Inferior parietal cortex (tissue), 1 donor: ENCODE measurements at regions not wholly inside any gene's neighbourhood (a gene's known extent, or its start where the extent isn't known, plus 50 kb on each side); places are given as distances from the start of the nearest gene placed in this dataset.

Experiments
- DNase-seq: peaks from one replicate; pipeline ENCODE4 v3.0.0-alpha.2; 2016; ENCODE audit errors: extremely low spot score

DNA sequence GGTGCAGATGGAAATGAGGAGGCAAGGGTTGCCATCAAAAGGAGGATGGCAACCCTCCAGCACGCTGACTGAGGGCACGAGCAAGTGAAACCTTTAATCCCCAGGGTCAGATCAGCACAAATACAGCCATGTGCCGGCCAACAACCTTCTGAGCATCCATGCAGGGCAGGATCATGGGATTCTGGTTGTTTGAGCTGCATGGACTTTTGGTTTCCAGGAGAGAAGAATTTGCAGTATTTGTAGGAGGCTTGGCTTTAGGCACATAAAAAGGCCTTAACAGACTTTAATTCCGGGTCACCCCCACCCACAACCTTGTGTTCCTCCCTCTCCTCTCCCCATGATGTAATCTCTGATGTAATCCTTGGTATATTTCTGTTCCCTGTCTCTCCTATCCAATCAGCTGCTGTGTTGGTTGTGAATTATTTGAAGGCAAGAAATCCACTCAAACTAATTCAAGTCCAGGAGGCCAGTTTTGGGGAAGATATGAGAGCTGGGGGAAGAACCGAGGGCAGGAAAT lies 254.3 kb downstream of the SHQ1 start:
- no peak for DNase-seq

DNA sequence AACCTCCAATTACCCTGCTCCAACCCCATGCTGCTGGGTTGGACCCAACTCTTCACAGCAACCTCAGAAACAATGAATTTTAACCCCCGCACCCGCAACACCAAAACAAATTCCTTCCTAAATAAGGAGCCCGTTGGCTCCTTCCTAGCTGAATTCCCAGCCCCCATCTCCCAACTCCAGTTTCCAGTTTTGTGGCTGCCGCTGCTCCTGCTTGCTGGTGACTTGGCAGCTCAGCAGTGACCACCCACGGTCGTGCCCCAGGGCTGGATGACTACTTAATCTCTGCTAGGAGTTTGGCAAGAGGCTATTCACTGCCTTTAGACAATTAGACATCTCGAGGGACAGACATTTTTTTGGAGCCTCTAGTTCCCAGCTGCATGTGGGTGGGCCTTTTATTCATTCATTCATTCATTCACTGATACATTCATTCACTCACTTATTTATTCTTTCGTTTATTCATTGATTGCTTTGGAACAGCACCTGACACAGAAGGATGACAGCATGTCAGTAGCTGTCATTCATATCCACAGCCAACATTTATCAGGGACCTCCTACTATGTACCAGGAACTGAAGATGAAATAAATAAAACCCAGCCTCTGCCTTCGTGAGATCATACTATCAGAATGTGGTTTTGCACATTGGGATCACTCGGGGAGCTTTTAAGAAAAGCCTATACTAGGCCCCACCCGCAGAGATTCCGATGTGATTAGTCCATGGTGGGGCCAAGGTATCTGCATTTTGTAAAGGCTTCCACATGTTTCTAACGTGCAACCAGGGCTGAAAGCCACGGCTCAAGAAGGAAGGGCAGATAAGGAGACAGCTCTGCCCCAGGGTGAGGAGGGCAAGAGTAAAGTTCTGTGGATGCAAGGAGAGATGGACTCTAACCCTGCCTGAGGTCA lies 256.5 kb downstream of the SHQ1 start:
- DNase-seq, result no peak

DNA sequence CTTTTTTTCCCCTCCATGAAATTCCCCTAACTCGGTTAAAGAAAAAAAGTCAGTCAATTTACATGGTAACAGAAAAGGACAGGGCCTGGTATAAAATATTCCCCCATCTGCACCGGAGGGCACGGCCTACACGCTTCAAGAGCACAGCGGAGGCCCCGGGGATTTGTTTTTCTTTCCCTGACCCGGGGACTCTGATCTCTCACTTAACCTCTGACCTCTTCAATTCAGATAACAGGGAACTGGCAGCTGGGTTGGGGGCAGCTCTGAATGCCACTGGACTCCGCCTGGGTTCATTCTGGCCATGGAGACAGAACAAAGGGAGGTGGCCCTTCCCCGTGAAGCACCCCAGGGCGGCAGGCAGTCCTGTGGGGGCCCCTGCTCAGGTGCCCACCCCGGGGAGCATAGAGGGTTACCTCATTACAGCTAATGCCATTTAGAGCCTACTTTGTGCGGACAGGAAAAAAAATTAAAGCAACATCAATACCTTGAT lies 257.5 kb downstream of the SHQ1 start:
- DNase-seq, result no peak

DNA sequence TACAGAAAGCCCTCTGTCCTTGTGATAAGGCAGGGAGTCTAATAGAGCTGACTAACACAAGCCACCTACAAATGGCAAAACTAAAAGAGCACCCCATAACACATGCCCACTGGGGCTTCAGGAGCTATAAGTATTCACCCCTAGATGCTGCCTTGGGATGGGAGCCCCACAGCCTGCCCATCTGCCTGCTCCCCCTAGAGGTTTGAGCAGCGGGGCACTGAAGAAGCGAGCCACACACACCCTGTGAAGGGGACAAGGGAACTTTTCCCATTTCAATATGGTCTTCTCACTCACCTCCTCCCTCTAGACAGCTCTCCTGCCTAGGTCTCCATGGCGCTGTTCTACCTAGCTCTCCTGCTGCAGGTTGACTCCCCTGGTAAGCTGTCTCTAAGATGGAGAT lies 261.0 kb downstream of the SHQ1 start:
- DNase-seq, result no peak

DNA sequence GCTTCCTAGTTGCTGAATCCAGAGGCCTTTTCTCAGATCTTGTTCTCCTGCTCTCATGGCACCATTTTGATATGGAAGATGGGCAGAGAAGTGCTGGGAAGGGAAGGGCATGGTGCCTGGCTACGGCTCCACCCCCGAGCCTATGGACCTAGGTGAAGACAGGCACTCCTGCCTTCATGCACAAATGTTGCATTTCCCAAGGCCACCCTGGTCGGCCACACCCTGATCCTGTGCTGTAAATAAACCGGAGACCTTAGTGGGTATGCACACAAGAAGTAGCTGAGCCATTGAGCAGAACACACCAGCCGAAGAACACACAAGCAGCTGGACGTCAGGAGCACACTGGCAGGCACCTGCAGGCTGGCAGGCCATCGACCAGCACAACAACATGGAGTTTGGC lies 261.6 kb downstream of the SHQ1 start:
- no peak for DNase-seq

DNA sequence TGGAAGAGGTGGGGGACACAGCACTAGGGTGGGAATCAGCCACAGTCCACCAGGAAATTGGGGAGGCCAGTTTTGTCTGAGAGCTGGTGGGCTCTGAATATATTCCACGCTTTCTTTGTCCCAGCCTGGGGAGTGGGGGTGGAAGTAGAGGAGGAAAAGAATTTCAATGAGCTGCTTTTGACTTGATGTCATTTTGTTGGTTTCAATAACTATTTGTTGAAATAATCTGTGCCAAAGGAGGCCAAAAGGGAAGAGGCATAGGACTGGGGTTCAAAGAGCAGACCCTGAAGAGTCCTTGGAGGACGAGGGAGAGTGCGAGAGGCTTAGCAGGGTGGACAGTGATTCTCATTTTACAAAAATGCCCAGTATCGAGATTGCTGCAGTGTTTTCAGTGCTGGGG lies 262.3 kb downstream of the SHQ1 start:
- DNase-seq, result no peak

DNA sequence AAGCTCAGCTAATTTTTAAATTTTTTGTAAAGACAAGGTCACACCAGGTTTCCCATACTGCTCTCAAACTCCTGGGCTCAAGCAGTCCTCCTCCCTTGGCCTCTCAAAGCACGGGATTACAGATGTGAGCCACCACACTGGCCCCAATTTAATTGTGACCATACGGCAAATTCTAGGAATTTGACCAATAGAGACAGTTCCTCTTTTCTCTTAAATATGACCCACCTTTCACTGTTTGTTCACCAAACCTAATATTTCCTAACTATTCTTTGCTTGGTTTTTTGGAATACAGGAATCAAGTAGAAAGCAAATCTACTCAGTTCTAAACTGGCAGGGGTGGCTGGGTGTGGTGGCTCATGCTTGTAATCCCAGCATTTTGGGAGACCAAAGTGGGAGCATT lies 264.0 kb downstream of the SHQ1 start:
- DNase-seq, result no peak

DNA sequence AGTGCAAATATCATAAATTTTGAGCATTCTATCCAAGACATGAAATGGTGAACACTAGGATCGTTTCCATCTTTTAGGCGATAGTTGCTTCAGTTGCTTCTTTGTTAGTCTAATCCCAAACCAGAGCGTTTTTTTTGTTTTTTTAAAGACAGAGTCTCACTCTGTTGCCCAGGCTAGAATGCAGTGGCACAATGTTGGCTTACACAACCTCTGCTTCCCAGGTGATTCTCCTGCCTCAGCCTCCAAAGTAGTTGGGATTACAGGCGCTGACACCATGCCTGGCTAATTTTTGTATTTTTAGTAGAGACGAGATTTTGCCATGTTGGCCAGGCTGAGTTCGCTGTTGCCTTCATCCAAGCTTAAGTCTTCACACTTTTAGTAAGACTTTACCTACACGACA lies 265.3 kb downstream of the SHQ1 start:
- no peak for DNase-seq

DNA sequence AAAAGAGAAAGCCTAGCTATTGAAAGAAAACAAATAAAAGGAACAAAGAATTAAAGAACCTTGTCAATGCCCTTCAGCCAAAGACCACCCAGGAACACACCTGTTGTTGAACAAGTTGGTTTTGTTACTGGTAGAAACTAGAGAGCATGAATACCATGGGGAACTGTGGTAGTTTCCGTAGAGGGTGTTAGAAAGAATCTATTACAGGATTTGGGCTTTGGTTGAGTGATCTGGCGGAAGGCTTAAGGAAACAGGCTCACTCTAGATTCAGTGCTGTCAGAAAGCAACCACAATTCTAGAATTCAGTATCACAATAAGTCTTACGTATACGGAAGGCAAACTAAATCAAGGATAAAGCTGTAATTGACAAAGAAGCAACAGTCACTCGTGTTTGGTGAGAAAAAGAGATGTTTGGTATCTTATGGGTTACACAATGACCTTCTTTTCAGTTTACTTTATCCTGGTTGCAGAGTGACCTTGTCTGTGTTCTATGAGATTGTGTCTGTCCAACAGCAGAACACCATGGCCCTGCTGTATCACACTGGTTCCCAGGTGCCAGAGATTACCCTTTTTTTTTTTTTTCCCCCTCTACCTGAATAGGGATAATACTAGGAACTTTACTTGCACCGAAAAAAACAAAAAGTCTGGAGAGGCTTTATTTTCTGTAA lies 265.9 kb downstream of the SHQ1 start:
- DNase-seq, result no peak

DNA sequence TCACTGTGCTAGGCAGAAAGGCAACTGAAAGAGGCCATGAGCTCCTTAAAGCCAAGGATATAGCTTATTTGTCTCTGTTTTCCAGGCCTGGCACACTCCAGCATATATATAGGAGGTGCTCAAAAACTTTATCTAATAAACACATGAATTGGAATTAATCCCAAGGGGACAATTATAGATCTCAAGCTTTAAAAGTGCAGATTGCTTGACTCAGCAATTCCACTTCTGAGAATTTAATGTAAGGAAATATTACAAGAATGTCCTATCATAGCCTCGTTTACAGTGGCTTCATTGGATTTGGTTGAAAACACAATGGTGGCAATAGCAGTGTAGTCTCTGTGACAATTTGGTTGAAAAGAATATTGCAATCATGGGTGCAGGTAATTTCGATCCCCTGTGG lies 267.3 kb downstream of the SHQ1 start:
- no peak for DNase-seq

DNA sequence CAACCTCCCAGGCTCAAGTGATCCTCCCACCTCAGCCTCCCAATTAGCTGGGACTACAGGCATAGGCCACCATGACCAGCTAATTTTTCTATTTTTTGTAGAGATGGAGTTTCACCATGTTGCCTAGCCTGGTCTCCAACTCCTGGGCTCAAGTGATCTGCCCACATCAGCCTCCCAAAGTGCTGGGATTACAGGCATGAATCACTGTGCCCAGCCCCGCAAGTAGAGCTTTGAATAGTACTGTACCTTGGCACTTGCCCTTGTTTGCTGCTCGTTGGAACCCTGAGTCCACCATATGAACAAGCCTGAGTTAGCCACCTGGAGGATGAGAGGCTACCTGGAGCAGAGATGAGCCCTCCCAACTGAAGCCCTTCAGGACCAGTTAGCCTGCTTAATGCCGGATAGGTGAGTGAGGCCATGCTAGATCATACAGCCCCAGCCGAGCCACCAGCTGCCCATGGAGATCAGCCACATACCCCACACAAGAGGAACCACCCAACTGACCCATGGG lies 267.9 kb downstream of the SHQ1 start:
- DNase-seq, result no peak

DNA sequence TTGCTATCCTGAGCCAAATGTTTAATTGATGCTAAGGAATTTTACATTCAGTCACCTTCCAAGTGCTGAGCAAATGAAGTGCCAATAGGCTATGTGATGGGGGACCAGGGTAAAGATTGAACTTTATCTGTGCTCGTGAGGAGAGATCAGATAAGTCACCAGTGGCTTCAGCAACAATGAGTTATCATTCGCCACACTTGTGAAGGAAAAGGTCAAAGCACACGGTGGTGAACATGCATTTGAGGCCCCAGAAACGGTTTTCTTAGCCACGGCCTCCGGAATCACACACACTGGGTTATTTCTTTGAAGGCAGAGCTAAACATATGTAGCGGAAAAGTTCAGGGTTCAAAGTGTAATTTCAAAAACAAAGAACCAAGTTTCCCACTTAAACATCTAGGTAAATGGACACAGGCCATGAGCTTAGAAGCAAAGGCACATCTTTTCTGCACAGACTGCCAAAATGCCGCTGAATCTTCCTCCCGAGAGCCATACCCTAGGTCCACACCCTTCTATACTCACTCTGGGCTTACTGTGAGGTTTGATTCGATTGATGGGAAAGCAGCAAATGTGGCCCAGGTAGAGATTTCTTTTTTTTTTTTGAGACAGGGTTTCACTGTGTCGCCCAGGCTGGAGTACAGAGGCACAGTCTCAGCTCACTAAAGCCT lies 268.5 kb downstream of the SHQ1 start:
- DNase-seq, result no peak

DNA sequence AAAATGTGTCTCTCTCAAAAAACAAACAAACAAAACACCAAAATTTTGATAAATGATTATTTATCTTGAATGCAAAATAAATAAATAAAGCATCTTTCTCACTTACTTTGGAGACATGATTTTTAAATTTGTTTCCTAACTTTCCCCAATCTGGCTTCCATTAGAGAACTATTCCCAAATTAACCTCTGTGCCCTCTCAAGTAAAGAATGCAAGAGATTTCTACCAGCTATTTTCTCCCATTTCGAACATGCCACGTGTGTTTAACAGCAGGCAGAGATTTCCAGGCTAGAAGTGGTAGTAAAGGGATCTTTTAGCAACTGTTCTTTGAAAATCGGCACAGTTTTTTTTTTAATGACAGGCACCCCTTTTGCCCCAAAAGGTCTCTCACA lies 269.1 kb downstream of the SHQ1 start:
- DNase-seq, result no peak

DNA sequence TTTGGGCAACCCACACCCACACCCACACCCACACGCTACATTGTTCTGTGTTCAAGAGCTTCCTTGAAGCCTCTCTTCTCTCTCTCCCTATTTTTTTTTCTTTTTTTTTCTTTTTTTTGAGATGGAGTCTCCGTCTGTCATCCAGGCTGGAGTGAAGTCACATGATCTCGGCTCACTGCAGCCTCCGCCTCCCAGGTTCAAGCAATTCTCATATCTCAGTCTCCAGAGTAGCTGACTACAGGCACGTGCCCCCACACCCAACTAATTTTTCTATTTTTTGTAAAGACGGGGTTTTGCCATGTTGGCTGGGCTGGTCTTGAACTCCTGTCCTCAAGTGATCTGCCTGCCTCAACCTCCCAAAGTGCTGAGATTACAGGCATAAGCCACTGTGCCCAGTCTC lies 271.1 kb downstream of the SHQ1 start:
- no peak for DNase-seq

DNA sequence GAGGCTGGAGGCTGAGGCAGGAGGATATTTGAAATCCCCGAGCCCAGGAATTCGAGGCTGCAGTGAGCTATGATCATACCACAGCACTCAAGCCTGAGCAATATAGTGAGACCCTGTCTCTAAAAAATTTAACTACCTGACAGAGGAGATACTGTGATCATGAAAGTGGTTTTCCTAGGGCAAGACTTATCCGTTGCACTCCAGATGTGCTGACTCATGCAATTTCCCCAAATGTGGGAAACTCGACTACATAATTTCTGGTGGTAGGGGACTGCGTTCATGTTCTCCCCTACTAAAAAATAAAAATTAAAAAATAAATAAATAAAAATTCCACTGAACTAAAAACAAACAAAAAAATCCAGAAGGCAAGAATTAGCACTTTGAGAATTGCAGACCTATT lies 271.7 kb downstream of the SHQ1 start:
- DNase-seq, result no peak

DNA sequence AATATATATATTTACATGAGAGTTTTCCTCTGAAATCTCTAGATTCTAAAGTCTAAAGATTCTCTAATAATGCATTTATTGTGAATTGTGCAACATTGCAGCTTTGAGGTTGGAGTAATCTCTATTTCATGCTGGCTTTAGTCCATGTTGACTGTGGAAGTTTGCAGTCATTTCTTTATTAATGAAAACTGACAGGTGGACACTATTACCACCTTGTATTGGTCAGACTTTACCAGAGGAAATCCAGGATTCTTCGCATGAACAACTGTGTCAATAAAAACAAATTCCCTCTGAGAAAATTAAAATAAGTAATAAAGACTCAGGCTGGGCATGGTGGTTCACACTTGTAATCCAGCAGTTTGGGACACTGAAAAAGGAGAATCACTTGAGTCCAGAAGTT lies 274.1 kb downstream of the SHQ1 start:
- DNase-seq, result no peak

DNA sequence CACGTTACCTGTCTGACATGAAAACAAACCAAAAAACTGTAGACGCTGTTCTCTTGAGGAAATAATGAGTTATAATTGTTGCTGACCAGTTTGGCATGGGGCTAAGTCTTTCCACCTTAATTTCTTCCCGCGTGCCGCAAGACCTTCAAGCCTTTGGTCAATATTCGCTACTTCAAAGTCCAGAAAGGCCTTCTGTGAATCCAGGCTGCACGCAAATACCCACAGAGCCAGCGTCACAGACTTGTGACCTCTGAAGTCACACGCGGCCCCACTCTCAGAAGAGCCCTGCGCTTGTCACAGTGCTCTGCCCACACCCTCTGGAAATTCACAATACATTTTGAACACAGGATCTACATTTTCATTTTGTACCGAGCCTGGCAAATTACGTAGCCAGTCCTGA lies 275.2 kb downstream of the SHQ1 start:
- no peak for DNase-seq

DNA sequence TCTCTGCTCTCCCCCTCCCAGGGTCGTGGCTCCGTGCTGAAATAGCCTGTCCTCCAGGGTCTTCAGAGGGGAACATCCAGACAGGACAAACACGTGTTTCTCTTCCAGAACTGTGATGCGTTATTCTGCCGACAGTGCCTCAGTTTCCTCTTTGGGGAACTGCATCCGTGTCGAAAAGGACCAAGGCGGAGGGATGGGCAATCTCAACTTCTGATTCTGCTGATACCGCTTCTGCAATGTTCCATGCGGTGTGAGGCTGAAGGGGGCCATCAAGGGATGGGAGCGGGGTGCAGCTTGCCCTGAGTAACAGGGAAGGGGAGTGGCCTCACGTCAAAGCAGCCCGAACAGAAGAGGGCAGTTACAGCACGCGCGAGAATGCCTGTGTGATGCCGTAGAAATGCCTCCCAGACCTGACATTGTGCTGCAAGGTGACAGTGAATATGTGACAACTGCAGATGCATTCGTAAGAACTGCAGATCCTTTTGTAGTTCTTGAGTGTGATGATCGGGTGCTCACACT lies 275.7 kb downstream of the SHQ1 start:
- DNase-seq, result no peak

DNA sequence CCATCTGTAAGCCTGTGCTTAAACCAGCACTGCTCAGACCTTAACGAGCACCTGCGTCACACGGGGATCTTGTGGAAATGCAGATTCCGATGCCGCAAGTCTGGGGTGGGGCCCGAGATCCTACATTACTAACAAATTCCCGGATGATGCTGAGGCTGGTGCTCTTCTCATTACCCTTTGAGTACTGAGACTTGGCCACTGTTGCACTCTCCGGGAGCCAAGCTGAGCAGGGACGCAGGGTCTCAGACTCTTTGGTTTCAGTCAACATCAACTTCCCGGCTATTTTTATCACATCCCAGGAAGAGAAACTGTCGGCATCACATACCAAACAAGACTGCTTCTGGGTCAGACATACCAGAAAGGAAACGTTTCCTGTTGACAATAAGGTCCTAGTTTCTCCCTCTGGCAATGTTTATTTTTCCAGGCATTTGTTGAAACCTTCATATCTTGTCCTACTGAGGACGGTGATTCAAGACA lies 276.6 kb downstream of the SHQ1 start:
- DNase-seq, result no peak

DNA sequence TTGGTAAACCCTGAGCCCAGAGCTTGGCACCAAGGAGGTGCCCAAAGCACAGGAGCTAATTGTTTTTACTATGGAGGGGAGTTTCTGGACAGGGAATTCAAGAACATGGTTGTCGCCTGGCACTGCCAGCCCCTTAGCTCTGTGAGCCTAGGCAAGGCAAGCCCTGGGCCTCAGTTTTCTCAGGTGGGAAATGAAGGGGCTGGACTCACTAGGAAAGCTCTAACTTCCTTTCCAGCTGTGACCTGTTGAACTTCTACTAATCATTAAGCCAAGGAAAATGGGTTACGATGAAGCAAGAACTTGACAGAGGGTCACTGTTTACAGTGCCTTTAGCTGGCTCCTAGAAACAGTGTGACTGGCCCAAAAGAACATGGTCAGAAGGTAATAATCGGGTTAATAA lies 277.2 kb downstream of the SHQ1 start:
- no peak for DNase-seq

DNA sequence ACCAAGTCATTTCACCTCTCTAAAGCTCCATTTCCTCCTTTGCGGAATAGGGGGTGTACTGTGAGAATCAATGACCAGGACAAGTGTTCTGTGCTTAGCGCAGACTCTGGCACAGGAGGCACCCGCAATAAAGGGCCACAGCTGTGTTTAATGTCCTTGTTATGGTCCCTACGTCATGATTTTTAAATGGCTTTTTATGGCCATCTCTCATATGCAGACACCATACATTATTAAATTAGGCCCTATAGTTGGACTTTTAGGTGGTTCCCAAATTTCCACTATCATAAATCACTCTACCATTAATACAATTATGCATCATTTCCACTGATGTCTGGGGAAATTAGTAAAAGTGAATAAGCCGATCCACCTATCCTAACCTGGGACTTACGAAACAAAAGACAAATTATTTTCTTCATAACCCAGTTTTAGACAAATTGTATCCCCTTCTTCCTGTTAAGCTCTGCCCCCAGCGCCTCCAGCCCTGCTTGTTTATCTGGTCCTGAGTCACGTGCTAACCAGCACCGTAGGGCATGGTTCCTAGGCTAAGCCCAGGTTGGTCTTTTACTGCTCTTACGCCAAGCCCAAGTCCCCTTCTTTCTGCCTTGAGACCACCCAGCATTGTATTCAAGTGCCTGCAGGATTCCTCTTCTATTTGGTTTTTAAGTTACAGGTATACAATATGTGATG lies 278.3 kb downstream of the SHQ1 start:
- DNase-seq, result no peak
